Testis (tissue), 2 donors: ENCODE measurements at regions not wholly inside any gene's neighbourhood (a gene's known extent, or its start where the extent isn't known, plus 50 kb on each side); places are given as distances from the start of the nearest gene placed in this dataset.

Experiments used
- DNase-seq: peaks from one replicate; pipeline ENCODE4 v3.0.0-alpha.2; 2019
- H3K27ac ChIP-seq, 2 donors: fragments of 200-600 bp; sonication (generic); one replicate each; pipeline ENCODE4 v1.5.1; 2019
- H3K27me3 ChIP-seq: fragments of 200-600 bp; sonication (generic); one replicate; pipeline ENCODE4 v1.5.1; 2019
- H3K36me3 ChIP-seq: fragments of 200-600 bp; sonication (generic); one replicate; pipeline ENCODE4 v1.5.1; 2017; ENCODE audit warnings: low read depth; ENCODE audit errors: missing control alignments
- H3K4me1 ChIP-seq: fragments of 200-600 bp; sonication (generic); one replicate; pipeline ENCODE4 v1.5.1; 2019
- H3K4me3 ChIP-seq, 2 donors: fragments of 200-600 bp; sonication (generic); one replicate each; pipeline ENCODE4 v1.5.1; 2017 to 2019
- H3K9me3 ChIP-seq: fragments of 200-600 bp; sonication (generic); one replicate; pipeline ENCODE4 v1.5.1; 2017
- CTCF ChIP-seq, 3 experiments: fragments of 450-650 bp in 2 of 3; fragments of 200-600 bp in 1 of 3; sonication (generic) in 1 of 3; IDR thresholded peaks; one replicate each; pipeline ENCODE4 v1.5.1; 2016 to 2019; ENCODE audit warnings: antibody characterized with exemption in 3 of 3, mild to moderate bottlenecking in 2 of 3, moderate library complexity in 1 of 3
- POLR2A ChIP-seq: fragments of 450-650 bp; IDR thresholded peaks from one replicate; pipeline ENCODE4 v1.6.1; 2017; ENCODE audit warnings: antibody characterized with exemption, mild to moderate bottlenecking, moderate library complexity
- WGBS, 2 donors: methylation state at CpG; one replicate each; pipeline ENCODE4 v1.1.5; 2018; 5-methylcytosine and 5-hydroxymethylcytosine counted together
- intact Hi-C: fragments of 100-400 bp; cut with DNase I; formaldehyde crosslinking; loops from one replicate; pipeline ENCODE4 v1.15.1; 2023; ENCODE audit warnings: low total_unique reads

- no peak for DNase-seq
- no peaks in the 10 kb centered on the region for H3K36me3 ChIP-seq
- H3K9me3 ChIP-seq: no peaks in the 10 kb centered on the region
- H3K4me3 ChIP-seq: no peak overlapping the region
- H3K27me3 ChIP-seq: no peaks in the 10 kb centered on the region
- H3K4me1 ChIP-seq: no peaks in the 10 kb centered on the region
- 86 to 94% methylated on average over 1 of the region's 1 CpG for WGBS, 2 donors
- TF ChIP-seq POLR2A: no peak
- TF ChIP-seq CTCF (IDR thresholded peaks at IDR 0.05): no peak
- no peak overlapping the region for H3K27ac ChIP-seq
- intact Hi-C loops: no loop called here
These were observed 889.6 kb downstream of the DTWD2 start for GRCh38 chr5:118098716-118099115.

- intact Hi-C loops: no loop called here
- Histone ChIP-seq H3K27me3 (no peaks in the 10 kb centered on the region), H3K27ac (no peak overlapping the region), H3K36me3 (no peaks in the 10 kb centered on the region), H3K9me3 (no peaks in the 10 kb centered on the region), H3K4me3 (no peak overlapping the region), H3K4me1 (no peaks in the 10 kb centered on the region)
- 78 to 80% methylated on average over 2 of the region's 2 CpGs for WGBS, 2 donors
- no peak for TF ChIP-seq POLR2A
- no peak for TF ChIP-seq CTCF (IDR thresholded peaks at IDR 0.05)
- DNase-seq: no peak
These were observed 893.2 kb downstream of the DTWD2 start for GRCh38 chr5:118095115-118095514.

- Histone ChIP-seq H3K27me3 (no peaks in the 10 kb centered on the region), H3K36me3 (no peaks in the 10 kb centered on the region), H3K9me3 (no peaks in the 10 kb centered on the region), H3K27ac (no peak overlapping the region), H3K4me3 (no peak overlapping the region), H3K4me1 (no peaks in the 10 kb centered on the region)
- no peak for DNase-seq
- intact Hi-C loops: no loop called here
- TF ChIP-seq CTCF (IDR thresholded peaks at IDR 0.05) (no peak), POLR2A (no peak)
These were observed 899.9 kb downstream of the DTWD2 start for GRCh38 chr5:118088448-118088847.

GRCh38 chr5:118076490-118076889, 911.9 kb downstream of the DTWD2 start:
- DNase-seq: no peak
- H3K27ac ChIP-seq: no peak overlapping the region
- WGBS, 2 donors: 40 to 69% methylated on average over 2 of the region's 2 CpGs
- intact Hi-C loops: no loop called here
- no peak for TF ChIP-seq POLR2A
- no peak for TF ChIP-seq CTCF (IDR thresholded peaks at IDR 0.05)
- H3K36me3 ChIP-seq: no peaks in the 10 kb centered on the region
- no peaks in the 10 kb centered on the region for H3K9me3 ChIP-seq
- no peak overlapping the region for H3K4me3 ChIP-seq
- no peaks in the 10 kb centered on the region for H3K27me3 ChIP-seq
- no peaks in the 10 kb centered on the region for H3K4me1 ChIP-seq

GRCh38 chr5:118070041-118070440, 918.3 kb downstream of the DTWD2 start:
- Histone ChIP-seq H3K9me3 (no peaks in the 10 kb centered on the region), H3K27ac (no peak overlapping the region), H3K36me3 (no peaks in the 10 kb centered on the region), H3K4me3 (no peak overlapping the region), H3K27me3 (no peaks in the 10 kb centered on the region), H3K4me1 (no peaks in the 10 kb centered on the region)
- WGBS, 2 donors: 86 to 92% methylated on average over 2 of the region's 2 CpGs
- TF ChIP-seq CTCF (IDR thresholded peaks at IDR 0.05): no peak
- intact Hi-C loops: no loop called here
- DNase-seq: no peak
